HepG2 (cell line): ENCODE measurements at regions not wholly inside any gene's neighbourhood (a gene's known extent, or its start where the extent isn't known, plus 50 kb on each side); places are given as distances from the start of the nearest gene placed in this dataset.

Experiments
- ARID2 ChIP-seq: sonication (generic); formaldehyde crosslinking; IDR thresholded peaks from 2 replicates; pipeline ENCODE4 v1.8.1; 2022; ENCODE audit warnings: mild to moderate bottlenecking, missing genetic modification reagents, borderline replicate concordance
- CC2D1A ChIP-seq: sonication (generic); formaldehyde crosslinking; IDR thresholded peaks from 2 replicates; pipeline ENCODE4 v1.8.1; 2023; ENCODE audit warnings: mild to moderate bottlenecking, missing genetic modification reagents
- GABPB1 ChIP-seq: IDR thresholded peaks from 2 replicates; pipeline ENCODE4 v1.6.1; 2016; ENCODE audit warnings: mild to moderate bottlenecking, missing genetic modification reagents, moderate library complexity, missing compliant biosample characterization
- GATAD1 ChIP-seq: IDR thresholded peaks from 2 replicates; pipeline ENCODE4 v1.6.1; 2016; ENCODE audit warnings: missing genetic modification reagents, missing compliant biosample characterization
- GATAD2A ChIP-seq: IDR thresholded peaks from 2 replicates; pipeline ENCODE4 v1.6.1; 2016
- RELA ChIP-seq: sonication (generic); formaldehyde crosslinking; IDR thresholded peaks from 2 replicates; pipeline ENCODE4 v1.4.0; 2020; ENCODE audit warnings: missing genetic modification reagents
- SAP130 ChIP-seq: IDR thresholded peaks from 2 replicates; pipeline ENCODE4 v1.6.1; 2016; ENCODE audit warnings: low read depth
- ZBTB8A ChIP-seq: sonication (generic); formaldehyde crosslinking; IDR thresholded peaks from 2 replicates; pipeline ENCODE4 v1.4.0; 2020; ENCODE audit warnings: mild to moderate bottlenecking, low read depth, missing genetic modification reagents, borderline replicate concordance
- ZNF224 ChIP-seq: sonication (generic); formaldehyde crosslinking; IDR thresholded peaks from 2 replicates; pipeline ENCODE4 v1.5.0; 2020; ENCODE audit warnings: mild to moderate bottlenecking, missing genetic modification reagents
- ZNF335 ChIP-seq: sonication (generic); formaldehyde crosslinking; IDR thresholded peaks from 2 replicates; pipeline ENCODE4 v1.4.0; 2020; ENCODE audit warnings: missing genetic modification reagents
- ZNF615 ChIP-seq: sonication (generic); formaldehyde crosslinking; IDR thresholded peaks from 2 replicates; pipeline ENCODE4 v1.5.0; 2020; ENCODE audit warnings: mild to moderate bottlenecking, missing genetic modification reagents, borderline replicate concordance
- ZNF816 ChIP-seq: sonication (generic); formaldehyde crosslinking; IDR thresholded peaks from 2 replicates; pipeline ENCODE4 v1.8.0; 2022; ENCODE audit warnings: missing genetic modification reagents, mild to moderate bottlenecking, borderline replicate concordance
- ZNF850 ChIP-seq: sonication (generic); formaldehyde crosslinking; conservative IDR thresholded peaks from 2 replicates; pipeline ENCODE4 v1.9.0; 2021; ENCODE audit warnings: mild to moderate bottlenecking, missing genetic modification reagents
- TF ChIP-seq, protein P1 (sequence below): sonication (generic); formaldehyde crosslinking; IDR thresholded peaks from 2 replicates; pipeline ENCODE4 v1.8.0; 2022; ENCODE audit warnings: missing genetic modification reagents, mild to moderate bottlenecking, borderline replicate concordance
- TF ChIP-seq, protein P2 (sequence below): sonication (generic); formaldehyde crosslinking; IDR thresholded peaks from 2 replicates; pipeline ENCODE4 v1.5.1; 2020; ENCODE audit warnings: mild to moderate bottlenecking, missing genetic modification reagents, moderate library complexity
- TF ChIP-seq, protein P3 (sequence below): sonication (generic); formaldehyde crosslinking; IDR thresholded peaks from 2 replicates; pipeline ENCODE4 v1.4.0; 2020; ENCODE audit warnings: missing genetic modification reagents, borderline replicate concordance
- TF ChIP-seq, protein P4 (sequence below): IDR thresholded peaks from 2 replicates; pipeline ENCODE4 v1.6.1; 2016; ENCODE audit warnings: mild to moderate bottlenecking, missing biosample characterization, missing genetic modification reagents
- TF ChIP-seq, protein P5 (sequence below): sonication (generic); formaldehyde crosslinking; IDR thresholded peaks from 2 replicates; pipeline ENCODE4 v1.4.0; 2020; ENCODE audit warnings: mild to moderate bottlenecking, missing genetic modification reagents

DNA sequence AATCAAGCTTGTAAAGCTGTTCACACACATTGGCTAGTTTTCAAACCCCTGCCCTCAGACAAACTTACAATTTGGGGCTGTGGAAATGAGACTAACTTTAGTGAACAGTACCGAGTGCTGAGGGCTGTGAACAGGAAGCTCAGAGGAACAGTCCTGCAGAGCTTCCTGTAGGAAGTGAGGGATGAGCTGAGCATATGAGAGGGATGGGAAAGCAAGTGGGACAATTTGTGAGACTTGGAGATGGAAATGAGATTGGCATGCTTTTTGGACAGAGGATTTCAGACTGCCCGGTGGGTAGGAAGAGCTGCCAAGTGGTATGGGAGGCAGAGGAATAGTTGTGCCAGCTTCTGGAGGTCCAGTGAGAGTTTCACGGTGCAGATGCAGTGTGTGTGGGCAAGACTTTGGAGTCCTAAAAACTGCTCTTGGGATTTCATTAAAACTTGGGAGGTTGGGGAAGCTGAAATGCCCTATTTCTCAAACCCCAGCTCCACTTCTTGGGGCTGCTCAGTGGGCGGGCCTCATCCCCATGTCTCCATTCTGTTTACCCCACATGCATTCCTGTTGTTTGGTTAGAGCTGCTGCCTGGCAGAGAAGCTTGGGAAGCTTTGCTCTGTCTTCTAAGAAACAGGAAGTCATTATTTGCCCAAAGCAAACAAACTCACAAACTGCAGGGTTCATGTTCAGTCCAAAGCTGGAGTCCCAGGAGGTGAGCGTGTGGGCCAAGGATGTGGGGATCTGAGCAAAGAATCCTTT, 267.5 kb downstream of the ZSWIM6 start (continued):
- TF ChIP-seq ZBTB8A (CRISPR knock-in tag), result no peak
- no peak for TF ChIP-seq CC2D1A (CRISPR knock-in tag)
- TF ChIP-seq ARID2 (CRISPR knock-in tag), result no peak
- TF ChIP-seq, protein P1, sequence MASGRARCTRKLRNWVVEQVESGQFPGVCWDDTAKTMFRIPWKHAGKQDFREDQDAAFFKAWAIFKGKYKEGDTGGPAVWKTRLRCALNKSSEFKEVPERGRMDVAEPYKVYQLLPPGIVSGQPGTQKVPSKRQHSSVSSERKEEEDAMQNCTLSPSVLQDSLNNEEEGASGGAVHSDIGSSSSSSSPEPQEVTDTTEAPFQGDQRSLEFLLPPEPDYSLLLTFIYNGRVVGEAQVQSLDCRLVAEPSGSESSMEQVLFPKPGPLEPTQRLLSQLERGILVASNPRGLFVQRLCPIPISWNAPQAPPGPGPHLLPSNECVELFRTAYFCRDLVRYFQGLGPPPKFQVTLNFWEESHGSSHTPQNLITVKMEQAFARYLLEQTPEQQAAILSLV (CRISPR knock-in tag), result no peak
- no peak for TF ChIP-seq RELA (CRISPR knock-in tag)
- TF ChIP-seq, protein P2, sequence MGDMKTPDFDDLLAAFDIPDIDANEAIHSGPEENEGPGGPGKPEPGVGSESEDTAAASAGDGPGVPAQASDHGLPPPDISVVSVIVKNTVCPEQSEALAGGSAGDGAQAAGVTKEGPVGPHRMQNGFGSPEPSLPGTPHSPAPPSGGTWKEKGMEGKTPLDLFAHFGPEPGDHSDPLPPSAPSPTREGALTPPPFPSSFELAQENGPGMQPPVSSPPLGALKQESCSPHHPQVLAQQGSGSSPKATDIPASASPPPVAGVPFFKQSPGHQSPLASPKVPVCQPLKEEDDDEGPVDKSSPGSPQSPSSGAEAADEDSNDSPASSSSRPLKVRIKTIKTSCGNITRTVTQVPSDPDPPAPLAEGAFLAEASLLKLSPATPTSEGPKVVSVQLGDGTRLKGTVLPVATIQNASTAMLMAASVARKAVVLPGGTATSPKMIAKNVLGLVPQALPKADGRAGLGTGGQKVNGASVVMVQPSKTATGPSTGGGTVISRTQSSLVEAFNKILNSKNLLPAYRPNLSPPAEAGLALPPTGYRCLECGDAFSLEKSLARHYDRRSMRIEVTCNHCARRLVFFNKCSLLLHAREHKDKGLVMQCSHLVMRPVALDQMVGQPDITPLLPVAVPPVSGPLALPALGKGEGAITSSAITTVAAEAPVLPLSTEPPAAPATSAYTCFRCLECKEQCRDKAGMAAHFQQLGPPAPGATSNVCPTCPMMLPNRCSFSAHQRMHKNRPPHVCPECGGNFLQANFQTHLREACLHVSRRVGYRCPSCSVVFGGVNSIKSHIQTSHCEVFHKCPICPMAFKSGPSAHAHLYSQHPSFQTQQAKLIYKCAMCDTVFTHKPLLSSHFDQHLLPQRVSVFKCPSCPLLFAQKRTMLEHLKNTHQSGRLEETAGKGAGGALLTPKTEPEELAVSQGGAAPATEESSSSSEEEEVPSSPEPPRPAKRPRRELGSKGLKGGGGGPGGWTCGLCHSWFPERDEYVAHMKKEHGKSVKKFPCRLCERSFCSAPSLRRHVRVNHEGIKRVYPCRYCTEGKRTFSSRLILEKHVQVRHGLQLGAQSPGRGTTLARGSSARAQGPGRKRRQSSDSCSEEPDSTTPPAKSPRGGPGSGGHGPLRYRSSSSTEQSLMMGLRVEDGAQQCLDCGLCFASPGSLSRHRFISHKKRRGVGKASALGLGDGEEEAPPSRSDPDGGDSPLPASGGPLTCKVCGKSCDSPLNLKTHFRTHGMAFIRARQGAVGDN (CRISPR knock-in tag), result no peak
- TF ChIP-seq GATAD1 (CRISPR knock-in tag), result no peak
- peak; percentile 19; the same call in 1 of the 2 replicates for TF ChIP-seq GABPB1
- TF ChIP-seq, protein P3, sequence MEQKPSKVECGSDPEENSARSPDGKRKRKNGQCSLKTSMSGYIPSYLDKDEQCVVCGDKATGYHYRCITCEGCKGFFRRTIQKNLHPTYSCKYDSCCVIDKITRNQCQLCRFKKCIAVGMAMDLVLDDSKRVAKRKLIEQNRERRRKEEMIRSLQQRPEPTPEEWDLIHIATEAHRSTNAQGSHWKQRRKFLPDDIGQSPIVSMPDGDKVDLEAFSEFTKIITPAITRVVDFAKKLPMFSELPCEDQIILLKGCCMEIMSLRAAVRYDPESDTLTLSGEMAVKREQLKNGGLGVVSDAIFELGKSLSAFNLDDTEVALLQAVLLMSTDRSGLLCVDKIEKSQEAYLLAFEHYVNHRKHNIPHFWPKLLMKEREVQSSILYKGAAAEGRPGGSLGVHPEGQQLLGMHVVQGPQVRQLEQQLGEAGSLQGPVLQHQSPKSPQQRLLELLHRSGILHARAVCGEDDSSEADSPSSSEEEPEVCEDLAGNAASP (CRISPR knock-in tag), result peak; percentile 20; the same call in 1 of the 2 replicates
- TF ChIP-seq ZNF335, result no peak
- TF ChIP-seq SAP130 (CRISPR knock-in tag), result no peak
- peak; percentile 39; the same call in 1 of the 2 replicates for TF ChIP-seq GATAD2A (CRISPR knock-in tag)
- TF ChIP-seq ZNF816 (CRISPR knock-in tag), result no peak
- TF ChIP-seq, protein P4, sequence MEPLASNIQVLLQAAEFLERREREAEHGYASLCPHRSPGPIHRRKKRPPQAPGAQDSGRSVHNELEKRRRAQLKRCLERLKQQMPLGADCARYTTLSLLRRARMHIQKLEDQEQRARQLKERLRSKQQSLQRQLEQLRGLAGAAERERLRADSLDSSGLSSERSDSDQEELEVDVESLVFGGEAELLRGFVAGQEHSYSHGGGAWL (CRISPR knock-in tag), result no peak
- no peak for TF ChIP-seq ZNF615 (CRISPR knock-in tag)
- TF ChIP-seq ZNF224 (CRISPR knock-in tag), result no peak
- no peak for TF ChIP-seq ZNF850 (CRISPR knock-in tag)
- TF ChIP-seq, protein P5, sequence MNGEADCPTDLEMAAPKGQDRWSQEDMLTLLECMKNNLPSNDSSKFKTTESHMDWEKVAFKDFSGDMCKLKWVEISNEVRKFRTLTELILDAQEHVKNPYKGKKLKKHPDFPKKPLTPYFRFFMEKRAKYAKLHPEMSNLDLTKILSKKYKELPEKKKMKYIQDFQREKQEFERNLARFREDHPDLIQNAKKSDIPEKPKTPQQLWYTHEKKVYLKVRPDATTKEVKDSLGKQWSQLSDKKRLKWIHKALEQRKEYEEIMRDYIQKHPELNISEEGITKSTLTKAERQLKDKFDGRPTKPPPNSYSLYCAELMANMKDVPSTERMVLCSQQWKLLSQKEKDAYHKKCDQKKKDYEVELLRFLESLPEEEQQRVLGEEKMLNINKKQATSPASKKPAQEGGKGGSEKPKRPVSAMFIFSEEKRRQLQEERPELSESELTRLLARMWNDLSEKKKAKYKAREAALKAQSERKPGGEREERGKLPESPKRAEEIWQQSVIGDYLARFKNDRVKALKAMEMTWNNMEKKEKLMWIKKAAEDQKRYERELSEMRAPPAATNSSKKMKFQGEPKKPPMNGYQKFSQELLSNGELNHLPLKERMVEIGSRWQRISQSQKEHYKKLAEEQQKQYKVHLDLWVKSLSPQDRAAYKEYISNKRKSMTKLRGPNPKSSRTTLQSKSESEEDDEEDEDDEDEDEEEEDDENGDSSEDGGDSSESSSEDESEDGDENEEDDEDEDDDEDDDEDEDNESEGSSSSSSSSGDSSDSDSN, result no peak
